ENCODE measurements at regions not wholly inside any gene's neighbourhood (a gene's known extent, or its start where the extent isn't known, plus 50 kb on each side); places are given as distances from the start of the nearest gene placed in this dataset.
A peak's percentile ranks its signal among the peaks of the same experiment; 100 is the strongest.

DNA sequence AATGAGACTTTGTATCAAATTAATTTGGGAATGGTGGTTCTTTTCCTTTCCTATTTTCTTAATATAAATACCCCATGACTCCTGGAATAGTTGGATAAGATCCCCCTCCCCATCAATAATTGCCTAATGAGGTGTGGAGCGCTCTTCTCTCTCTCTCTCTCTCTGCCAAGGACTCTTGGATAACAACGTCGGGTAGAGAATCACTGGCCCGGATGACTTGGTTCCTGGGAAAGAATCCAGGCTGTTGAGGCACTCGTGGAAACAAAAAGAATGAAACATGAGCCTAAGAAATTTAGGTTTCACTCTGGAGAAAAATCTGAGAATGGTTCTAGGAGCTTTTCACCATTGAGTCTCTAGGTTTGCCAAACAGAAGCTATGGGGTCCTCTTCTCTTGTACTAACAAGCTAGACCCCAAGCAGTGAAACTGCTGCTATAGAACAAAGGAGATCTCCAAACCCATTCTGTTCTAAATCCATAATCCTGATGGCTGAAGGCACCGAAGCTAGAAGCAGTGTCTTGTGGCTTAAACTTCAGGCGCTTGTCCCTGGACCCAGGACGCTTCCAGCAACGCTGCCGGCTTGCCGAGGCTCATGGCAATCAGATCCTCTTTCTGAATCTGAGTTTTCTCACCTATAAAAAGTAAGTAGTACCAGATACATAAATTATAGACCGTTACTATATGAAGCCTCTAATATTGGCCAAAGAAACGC lies 241.6 kb upstream of the BTBD3 start:
- no peak for TF ChIP-seq POLR2A (IDR thresholded peaks at IDR 0.05)
- TF ChIP-seq, protein P1, sequence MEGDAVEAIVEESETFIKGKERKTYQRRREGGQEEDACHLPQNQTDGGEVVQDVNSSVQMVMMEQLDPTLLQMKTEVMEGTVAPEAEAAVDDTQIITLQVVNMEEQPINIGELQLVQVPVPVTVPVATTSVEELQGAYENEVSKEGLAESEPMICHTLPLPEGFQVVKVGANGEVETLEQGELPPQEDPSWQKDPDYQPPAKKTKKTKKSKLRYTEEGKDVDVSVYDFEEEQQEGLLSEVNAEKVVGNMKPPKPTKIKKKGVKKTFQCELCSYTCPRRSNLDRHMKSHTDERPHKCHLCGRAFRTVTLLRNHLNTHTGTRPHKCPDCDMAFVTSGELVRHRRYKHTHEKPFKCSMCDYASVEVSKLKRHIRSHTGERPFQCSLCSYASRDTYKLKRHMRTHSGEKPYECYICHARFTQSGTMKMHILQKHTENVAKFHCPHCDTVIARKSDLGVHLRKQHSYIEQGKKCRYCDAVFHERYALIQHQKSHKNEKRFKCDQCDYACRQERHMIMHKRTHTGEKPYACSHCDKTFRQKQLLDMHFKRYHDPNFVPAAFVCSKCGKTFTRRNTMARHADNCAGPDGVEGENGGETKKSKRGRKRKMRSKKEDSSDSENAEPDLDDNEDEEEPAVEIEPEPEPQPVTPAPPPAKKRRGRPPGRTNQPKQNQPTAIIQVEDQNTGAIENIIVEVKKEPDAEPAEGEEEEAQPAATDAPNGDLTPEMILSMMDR (IDR thresholded peaks at IDR 0.05), result no peak
- no peaks in the 10 kb centered on the region for H3K9me3 ChIP-seq
- DNase-seq, result no peak

DNA sequence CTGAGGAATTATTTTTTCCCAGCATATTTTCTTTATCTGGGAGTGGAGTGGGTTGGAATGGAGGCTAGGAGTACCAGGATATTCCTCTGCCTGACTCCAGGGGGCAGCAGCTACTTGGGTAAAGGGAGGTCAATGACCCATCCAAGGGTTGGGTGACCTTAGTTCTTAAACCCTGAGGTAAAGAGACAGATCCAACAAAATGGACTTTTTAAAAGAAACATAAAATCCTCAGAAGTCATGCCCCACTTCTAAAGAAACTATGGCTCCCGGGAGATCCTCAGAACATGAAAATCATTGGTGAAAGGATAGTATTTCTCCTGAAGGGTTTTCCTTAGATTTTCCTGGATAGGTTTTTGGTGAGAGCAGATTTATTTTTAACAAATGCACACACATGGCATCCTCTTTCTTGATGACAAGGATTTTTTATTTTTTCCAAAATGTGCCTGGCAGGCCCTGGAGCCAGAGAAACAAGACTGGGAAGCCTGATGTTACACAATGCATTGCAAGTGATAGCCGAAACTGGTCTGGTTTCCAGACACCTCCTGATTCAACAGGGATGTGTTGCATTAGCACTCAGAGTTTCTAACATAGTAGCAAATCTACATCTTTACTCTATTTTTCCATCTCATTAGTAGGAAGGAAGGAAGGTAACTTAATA lies 240.9 kb upstream of the BTBD3 start:
- Histone ChIP-seq H3K27me3 (no peaks in the 10 kb centered on the region), H3K9me3 (no peaks in the 10 kb centered on the region), H3K4me3 (no peak overlapping the region), H3K27ac (no peak overlapping the region), H3K4me1 (no peaks in the 10 kb centered on the region), H3K36me3 (no peaks in the 10 kb centered on the region)
- TF ChIP-seq, protein P1 (IDR thresholded peaks at IDR 0.05), result peak in 4 of 6 experiments; percentile 40 to 72 (median 64)
- no peak for TF ChIP-seq POLR2A (IDR thresholded peaks at IDR 0.05)
- DNase-seq, result peak in 2 of 3 donors; percentile 48 to 59

More for the DNA sequence above, 241.6 kb upstream of the BTBD3 start:
- Histone ChIP-seq H3K4me1 (no peaks in the 10 kb centered on the region), H3K27me3 (no peaks in the 10 kb centered on the region), H3K4me3 (no peak overlapping the region), H3K27ac (no peak overlapping the region), H3K36me3 (no peaks in the 10 kb centered on the region)

DNA sequence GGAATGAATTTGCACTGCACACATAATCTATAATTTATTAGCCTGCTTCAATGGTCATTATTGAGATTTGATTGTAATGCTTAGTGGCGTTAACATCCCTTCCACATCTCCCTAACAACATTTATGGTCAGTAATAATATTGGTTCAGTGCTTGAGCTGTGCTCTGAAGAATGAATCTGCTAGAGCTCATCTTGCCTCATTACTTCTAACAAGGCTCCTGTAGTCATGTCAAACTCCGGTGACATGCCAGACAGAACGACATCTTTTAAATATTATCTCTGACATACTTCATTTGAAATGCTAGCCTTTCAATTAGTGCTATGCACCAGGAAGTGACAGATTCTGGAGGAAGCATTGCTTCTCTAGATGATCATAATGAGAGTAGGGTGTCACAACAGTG lies 240.3 kb upstream of the BTBD3 start:
- Histone ChIP-seq H3K27me3 (no peaks in the 10 kb centered on the region), H3K27ac (no peak overlapping the region), H3K4me3 (no peak overlapping the region), H3K9me3 (no peaks in the 10 kb centered on the region), H3K4me1 (no peaks in the 10 kb centered on the region), H3K36me3 (no peaks in the 10 kb centered on the region)
- no peak for TF ChIP-seq POLR2A (IDR thresholded peaks at IDR 0.05)
- TF ChIP-seq, protein P1 (IDR thresholded peaks at IDR 0.05), result no peak
- no peak for DNase-seq

DNA sequence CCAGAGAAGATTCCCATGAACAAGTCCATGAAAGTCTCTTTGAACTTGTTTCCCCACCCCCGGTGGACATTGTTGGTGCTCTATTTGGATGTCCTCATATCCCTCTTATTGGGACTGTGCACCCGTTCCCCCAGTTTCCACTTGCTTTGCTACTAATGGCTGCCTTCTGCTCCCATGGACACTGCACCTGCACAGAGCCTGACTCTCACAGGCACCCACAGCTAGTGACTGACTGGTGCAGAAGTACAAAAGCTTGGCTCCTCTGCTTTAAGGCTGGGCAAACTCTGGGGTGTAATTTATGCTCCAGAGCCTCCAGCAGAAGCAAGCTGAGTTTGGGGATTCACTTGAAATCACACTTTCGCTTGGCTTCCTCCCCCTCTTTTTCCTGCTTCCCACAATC lies 239.9 kb upstream of the BTBD3 start:
- no peak for DNase-seq
- no peaks in the 10 kb centered on the region for H3K9me3 ChIP-seq
- no peak overlapping the region for H3K27ac ChIP-seq
- no peaks in the 10 kb centered on the region for H3K36me3 ChIP-seq
- H3K4me3 ChIP-seq, result no peak overlapping the region
- no peaks in the 10 kb centered on the region for H3K4me1 ChIP-seq
- TF ChIP-seq POLR2A (IDR thresholded peaks at IDR 0.05), result no peak
- TF ChIP-seq, protein P1 (IDR thresholded peaks at IDR 0.05), result no peak
- no peaks in the 10 kb centered on the region for H3K27me3 ChIP-seq

DNA sequence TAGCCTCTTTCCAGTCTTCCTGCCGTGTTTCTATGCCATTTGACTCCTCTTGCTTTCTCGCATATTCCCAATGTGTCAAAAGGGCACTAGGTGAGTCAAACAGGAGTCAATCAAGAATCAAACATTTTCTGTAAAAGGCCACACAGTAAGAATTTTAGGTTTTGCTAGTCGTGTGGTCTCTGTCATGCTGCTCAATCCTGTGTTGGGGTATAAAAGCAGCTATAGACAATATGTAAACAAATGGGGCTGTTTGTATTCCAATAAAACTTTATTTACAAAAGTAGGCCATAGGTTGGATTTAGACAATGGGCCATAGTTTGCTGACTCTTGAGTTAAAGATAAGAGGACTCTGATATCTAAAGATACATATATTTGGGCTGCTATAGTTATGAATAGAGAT lies 235.4 kb upstream of the BTBD3 start:
- H3K36me3 ChIP-seq, result no peaks in the 10 kb centered on the region
- peaks cover 0 to 11% (median 0%) of the 10 kb centered on the region in 4 donors for H3K4me1 ChIP-seq
- no peaks in the 10 kb centered on the region for H3K27me3 ChIP-seq
- no peak overlapping the region for H3K27ac ChIP-seq
- no peak for DNase-seq
- TF ChIP-seq, protein P1 (IDR thresholded peaks at IDR 0.05), result no peak
- TF ChIP-seq POLR2A (IDR thresholded peaks at IDR 0.05), result no peak
- H3K9me3 ChIP-seq, result no peaks in the 10 kb centered on the region
- no peak overlapping the region for H3K4me3 ChIP-seq

Measured in Peyer's patch (tissue), 4 donors.